ENCODE measurements at regions not wholly inside any gene's neighbourhood (a gene's known extent, or its start where the extent isn't known, plus 50 kb on each side); places are given as distances from the start of the nearest gene placed in this dataset.
"Not testable (repeated sequence)": the region's sequence is repeated elsewhere in the genome, so short reads cannot be mapped to it uniquely, and the experiment has no call there.

- Mint-ChIP-seq H3K4me3 (no peak overlapping the region), H3K4me1 (no peaks in the 10 kb centered on the region), H3K9me3 (peaks cover 2% of the 10 kb centered on the region), H3K36me3 (no peaks in the 10 kb centered on the region), H3K27ac (no peak overlapping the region), H3K27me3 (peaks cover 6% of the 10 kb centered on the region)
- DNase-seq (ENCODE audit: low spot score in 2 of 2) (no peak), ATAC-seq (ENCODE audit: low read depth) (no peak)
Measured at GRCh38 chr20:5393218-5393870, 76.6 kb upstream of the PROKR2 start.

- peaks cover 10% of the 10 kb centered on the region for H3K9me3 Mint-ChIP-seq
- H3K36me3 Mint-ChIP-seq: no peaks in the 10 kb centered on the region
- no peak for DNase-seq (ENCODE audit: low spot score in 2 of 2)
- no peak overlapping the region for H3K4me3 Mint-ChIP-seq
- H3K27ac Mint-ChIP-seq: no peak overlapping the region
- H3K4me1 Mint-ChIP-seq: no peaks in the 10 kb centered on the region
- no peak for ATAC-seq (ENCODE audit: low read depth)
- peaks cover 4% of the 10 kb centered on the region for H3K27me3 Mint-ChIP-seq
Measured at GRCh38 chr20:5390720-5391119, 74.0 kb upstream of the PROKR2 start.

GRCh38 chr20:5386846-5387245, 70.1 kb upstream of the PROKR2 start:
- DNase-seq (ENCODE audit: low spot score in 2 of 2): not testable (repeated sequence)

GRCh38 chr20:5381527-5381926, 64.8 kb upstream of the PROKR2 start:
- not testable (repeated sequence) for H3K4me3 Mint-ChIP-seq, H3K27ac Mint-ChIP-seq

More at GRCh38 chr20:5386846-5387245, 70.1 kb upstream of the PROKR2 start:
- not testable (repeated sequence) for H3K4me1 Mint-ChIP-seq; H3K36me3 Mint-ChIP-seq; H3K27ac Mint-ChIP-seq; ATAC-seq (ENCODE audit: low read depth); H3K4me3 Mint-ChIP-seq; H3K27me3 Mint-ChIP-seq
- peaks cover 16% of the 10 kb centered on the region for H3K9me3 Mint-ChIP-seq

GRCh38 chr20:5377484-5377883, 60.7 kb upstream of the PROKR2 start:
- no peak for ATAC-seq (ENCODE audit: low read depth)
- H3K36me3 Mint-ChIP-seq: no peaks in the 10 kb centered on the region
- H3K27ac Mint-ChIP-seq: no peak overlapping the region
- no peaks in the 10 kb centered on the region for H3K9me3 Mint-ChIP-seq
- no peak for DNase-seq (ENCODE audit: low spot score in 2 of 2)
- no peaks in the 10 kb centered on the region for H3K4me1 Mint-ChIP-seq
- H3K27me3 Mint-ChIP-seq: peaks cover 7% of the 10 kb centered on the region
- H3K4me3 Mint-ChIP-seq: no peak overlapping the region

More at GRCh38 chr20:5381527-5381926, 64.8 kb upstream of the PROKR2 start:
- ATAC-seq (ENCODE audit: low read depth); H3K27me3 Mint-ChIP-seq; DNase-seq (ENCODE audit: low spot score in 2 of 2); H3K4me1 Mint-ChIP-seq; H3K36me3 Mint-ChIP-seq: not testable (repeated sequence)
- H3K9me3 Mint-ChIP-seq: peaks cover 12% of the 10 kb centered on the region

- no peaks in the 10 kb centered on the region for H3K4me1 Mint-ChIP-seq
- no peak for DNase-seq (ENCODE audit: low spot score in 2 of 2)
- peaks cover 6% of the 10 kb centered on the region for H3K27me3 Mint-ChIP-seq
- H3K27ac Mint-ChIP-seq: no peak overlapping the region
- H3K9me3 Mint-ChIP-seq: no peaks in the 10 kb centered on the region
- no peaks in the 10 kb centered on the region for H3K36me3 Mint-ChIP-seq
- H3K4me3 Mint-ChIP-seq: no peak overlapping the region
- ATAC-seq (ENCODE audit: low read depth): no peak
Measured at GRCh38 chr20:5376228-5376627, 59.5 kb upstream of the PROKR2 start.

- H3K9me3 Mint-ChIP-seq: no peaks in the 10 kb centered on the region
- H3K36me3 Mint-ChIP-seq: no peaks in the 10 kb centered on the region
- peaks cover 12% of the 10 kb centered on the region for H3K27me3 Mint-ChIP-seq
- no peak overlapping the region for H3K4me3 Mint-ChIP-seq
- no peaks in the 10 kb centered on the region for H3K4me1 Mint-ChIP-seq
- DNase-seq (ENCODE audit: low spot score in 2 of 2) (no peak), ATAC-seq (ENCODE audit: low read depth) (no peak)
- no peak overlapping the region for H3K27ac Mint-ChIP-seq
Measured at GRCh38 chr20:5374171-5374570, 57.4 kb upstream of the PROKR2 start.

GRCh38 chr20:5372371-5372770, 55.6 kb upstream of the PROKR2 start:
- Mint-ChIP-seq H3K4me1 (no peaks in the 10 kb centered on the region), H3K27me3 (peaks cover 14% of the 10 kb centered on the region), H3K27ac (no peak overlapping the region), H3K36me3 (no peaks in the 10 kb centered on the region), H3K4me3 (no peak overlapping the region), H3K9me3 (peaks cover 1% of the 10 kb centered on the region)
- no peak for DNase-seq (ENCODE audit: low spot score in 2 of 2)
- no peak for ATAC-seq (ENCODE audit: low read depth)

- Mint-ChIP-seq H3K27ac (no peak overlapping the region), H3K4me3 (no peak overlapping the region), H3K27me3 (peaks cover 14% of the 10 kb centered on the region), H3K9me3 (peaks cover 4% of the 10 kb centered on the region), H3K4me1 (no peaks in the 10 kb centered on the region), H3K36me3 (no peaks in the 10 kb centered on the region)
- ATAC-seq (ENCODE audit: low read depth) (no peak), DNase-seq (ENCODE audit: low spot score in 2 of 2) (no peak)
Measured at GRCh38 chr20:5369629-5370028, 52.9 kb upstream of the PROKR2 start.

All from memory B cell (primary cell).